HEK293 (cell line): ENCODE measurements at regions not wholly inside any gene's neighbourhood (a gene's known extent, or its start where the extent isn't known, plus 50 kb on each side); places are given as distances from the start of the nearest gene placed in this dataset.

ENCODE experiments used
- BCL11A ChIP-seq: fragments of 450-650 bp; formaldehyde crosslinking; IDR thresholded peaks from 2 replicates; pipeline ENCODE4 v1.5.1; 2016; ENCODE audit warnings: low read depth, missing biosample characterization, missing genetic modification characterization
- CTCF ChIP-seq: fragments of 450-650 bp; formaldehyde crosslinking; IDR thresholded peaks from 2 replicates; pipeline ENCODE4 v1.5.1; 2016; ENCODE audit warnings: missing biosample characterization, missing genetic modification characterization
- MYNN ChIP-seq: fragments of 450-650 bp; formaldehyde crosslinking; IDR thresholded peaks from 2 replicates; pipeline ENCODE4 v1.5.1; 2016; ENCODE audit warnings: missing biosample characterization, missing genetic modification characterization, borderline replicate concordance
- TCF7L2 ChIP-seq: IDR thresholded peaks from 2 replicates; pipeline ENCODE4 v1.6.1; 2011; ENCODE audit warnings: low read depth, mild to moderate bottlenecking, inconsistent platforms, low read length, moderate library complexity, borderline replicate concordance
- ZEB2 ChIP-seq: fragments of 450-650 bp; formaldehyde crosslinking; IDR thresholded peaks from 2 replicates; pipeline ENCODE4 v1.5.1; 2016; ENCODE audit warnings: missing biosample characterization, missing genetic modification characterization
- ZNF132 ChIP-seq: fragments of 450-650 bp; formaldehyde crosslinking; IDR thresholded peaks from 2 replicates; pipeline ENCODE4 v1.5.1; 2017; ENCODE audit warnings: missing biosample characterization, missing genetic modification characterization, borderline replicate concordance
- ZNF223 ChIP-seq: fragments of 450-650 bp; formaldehyde crosslinking; IDR thresholded peaks from 2 replicates; pipeline ENCODE4 v1.5.1; 2016; ENCODE audit warnings: missing biosample characterization, missing genetic modification characterization
- ZNF747 ChIP-seq: fragments of 450-650 bp; formaldehyde crosslinking; IDR thresholded peaks from 2 replicates; pipeline ENCODE4 v1.5.1; 2016; ENCODE audit warnings: missing biosample characterization, missing genetic modification characterization

GRCh38 chr1:194268839-194269238, 1082.4 kb upstream of the B3GALT2 start:
- TF ChIP-seq ZNF223 (tag by site-specific recombination) (no peak), MYNN (tag by site-specific recombination) (no peak), ZNF747 (no peak), CTCF (no peak), ZNF132 (no peak), ZEB2 (tag by site-specific recombination) (no peak), BCL11A (tag by site-specific recombination) (no peak), TCF7L2 (no peak)
